ENCODE measurements at regions not wholly inside any gene's neighbourhood (a gene's known extent, or its start where the extent isn't known, plus 50 kb on each side); places are given as distances from the start of the nearest gene placed in this dataset.

DNA sequence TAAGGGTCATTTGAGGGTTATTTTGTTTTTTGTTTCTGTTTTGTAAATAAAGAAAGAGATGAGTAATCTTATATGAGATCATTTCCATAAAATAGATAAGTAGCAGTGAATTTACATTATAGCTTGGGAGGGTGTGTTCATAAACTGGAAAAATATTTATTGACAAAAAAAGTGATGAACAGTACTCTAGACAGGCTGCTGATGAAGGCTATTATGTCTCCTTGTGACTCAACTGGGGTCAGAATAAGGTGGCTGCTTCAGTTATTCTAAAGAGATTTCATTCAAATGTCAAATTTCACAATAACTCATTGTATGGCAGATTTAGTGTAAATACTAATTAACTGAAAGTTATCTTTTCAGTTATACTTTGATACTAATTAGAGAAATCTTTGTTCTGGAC is 251.1 kb upstream of the CMC1 start:
- intact Hi-C loops (cut with micrococcal nuclease): no loop called here
- H3K36me3 Mint-ChIP-seq: no peaks in the 10 kb centered on the region
- Histone ChIP-seq H3K4me3 (replicated peaks in 1 of 3; ENCODE audit: low read depth in 2 of 3, low read length in 3 of 3) (no peak overlapping the region), H3K9me3 (replicated peaks in 1 of 2; ENCODE audit: control insufficient read depth in 1 of 2, insufficient read depth in 1 of 2, low read length in 2 of 2) (no peaks in the 10 kb centered on the region), H4K20me1 (ENCODE audit: insufficient read depth, low read length) (no peaks in the 10 kb centered on the region), H3K27me3 (ENCODE audit: control insufficient read depth in 2 of 2, insufficient read depth in 2 of 2, low read length in 2 of 2) (no peaks in the 10 kb centered on the region), H3K4me1 (ENCODE audit: control insufficient read depth in 1 of 2, insufficient read depth in 2 of 2, low read length in 2 of 2) (no peaks in the 10 kb centered on the region), H3K9ac (ENCODE audit: insufficient read depth, low read length, poor library complexity, severe bottlenecking) (no peak overlapping the region), H3K4me2 (replicated peaks; ENCODE audit: extremely low read depth, low read length, poor library complexity, severe bottlenecking) (no peak overlapping the region), H3K27ac (ENCODE audit: low read depth in 1 of 2, low read length in 2 of 2) (no peak overlapping the region), H3K36me3 (replicated peaks in 1 of 2; ENCODE audit: control insufficient read depth in 1 of 2, insufficient read depth in 2 of 2, low read length in 2 of 2) (no peaks in the 10 kb centered on the region), H3K79me2 (ENCODE audit: insufficient read depth, low read length) (no peaks in the 10 kb centered on the region), H2AFZ (ENCODE audit: insufficient read depth, low read depth, low read length, poor library complexity, severe bottlenecking) (no peak overlapping the region)
- no peak overlapping the region for H3K27ac Mint-ChIP-seq
- peaks cover 0 to 6% (median 1%) of the 10 kb centered on the region in 7 donors for H3K9me3 Mint-ChIP-seq
- H3K4me1 Mint-ChIP-seq: no peaks in the 10 kb centered on the region
- DNase-seq: no peak
- no peak overlapping the region for H3K4me3 Mint-ChIP-seq
- no peak for TF ChIP-seq CTCF (IDR thresholded peaks at IDR 0.05)
- H3K27me3 Mint-ChIP-seq (ENCODE audit: low read depth in 3 of 3): peaks cover 0 to 2% (median 1%) of the 10 kb centered on the region in 3 donors

DNA sequence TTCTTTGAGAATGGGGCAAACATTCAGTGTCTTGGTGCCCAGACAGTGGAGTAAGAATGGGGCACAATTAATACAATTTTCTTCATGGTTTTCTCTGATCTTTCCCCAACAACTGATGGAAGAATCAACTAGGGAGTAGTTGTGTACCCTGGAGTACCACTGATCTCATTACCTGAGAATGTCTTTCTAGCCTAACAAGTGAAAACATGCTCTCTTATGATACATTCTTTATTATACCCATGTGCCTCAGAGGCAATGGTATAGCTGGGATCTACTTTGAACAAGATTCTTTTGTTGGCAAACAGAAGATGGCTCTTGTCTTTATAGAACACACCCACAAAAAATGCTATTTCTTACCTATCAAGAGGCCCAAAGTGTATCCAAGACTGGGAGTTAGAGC is 250.6 kb upstream of the CMC1 start:
- Histone ChIP-seq H3K4me1 (ENCODE audit: control insufficient read depth in 1 of 2, insufficient read depth in 2 of 2, low read length in 2 of 2) (no peaks in the 10 kb centered on the region), H2AFZ (ENCODE audit: insufficient read depth, low read depth, low read length, poor library complexity, severe bottlenecking) (no peak overlapping the region), H3K27me3 (ENCODE audit: control insufficient read depth in 2 of 2, insufficient read depth in 2 of 2, low read length in 2 of 2) (no peaks in the 10 kb centered on the region), H3K27ac (ENCODE audit: low read depth in 1 of 2, low read length in 2 of 2) (no peak overlapping the region), H3K36me3 (replicated peaks in 1 of 2; ENCODE audit: control insufficient read depth in 1 of 2, insufficient read depth in 2 of 2, low read length in 2 of 2) (no peaks in the 10 kb centered on the region), H3K79me2 (ENCODE audit: insufficient read depth, low read length) (no peaks in the 10 kb centered on the region), H4K20me1 (ENCODE audit: insufficient read depth, low read length) (no peaks in the 10 kb centered on the region), H3K9ac (ENCODE audit: insufficient read depth, low read length, poor library complexity, severe bottlenecking) (no peak overlapping the region), H3K9me3 (replicated peaks in 1 of 2; ENCODE audit: control insufficient read depth in 1 of 2, insufficient read depth in 1 of 2, low read length in 2 of 2) (no peaks in the 10 kb centered on the region), H3K4me3 (replicated peaks in 1 of 3; ENCODE audit: low read depth in 2 of 3, low read length in 3 of 3) (no peak overlapping the region), H3K4me2 (replicated peaks; ENCODE audit: extremely low read depth, low read length, poor library complexity, severe bottlenecking) (no peak overlapping the region)
- no peak overlapping the region for H3K4me3 Mint-ChIP-seq
- no peak for DNase-seq
- H3K27ac Mint-ChIP-seq: no peak overlapping the region
- peaks cover 0 to 2% (median 1%) of the 10 kb centered on the region in 3 donors for H3K27me3 Mint-ChIP-seq (ENCODE audit: low read depth in 3 of 3)
- no peaks in the 10 kb centered on the region for H3K4me1 Mint-ChIP-seq
- H3K9me3 Mint-ChIP-seq: peaks cover 0 to 6% (median 1%) of the 10 kb centered on the region in 7 donors
- H3K36me3 Mint-ChIP-seq: no peaks in the 10 kb centered on the region
- TF ChIP-seq CTCF (IDR thresholded peaks at IDR 0.05): no peak
- intact Hi-C loops (cut with micrococcal nuclease): no loop called here
